HUES6 (cell line): ENCODE measurements at regions not wholly inside any gene's neighbourhood (a gene's known extent, or its start where the extent isn't known, plus 50 kb on each side); places are given as distances from the start of the nearest gene placed in this dataset.
A peak's percentile ranks its signal among the peaks of the same experiment; 100 is the strongest.

Experiments
- H3K27ac ChIP-seq: 2 replicates; pipeline ENCODE4 v1.7.0; 2013; ENCODE audit warnings: low read depth, mild to moderate bottlenecking, low read length, inconsistent platforms
- H3K27me3 ChIP-seq: 2 replicates; pipeline ENCODE4 v1.6.1; 2013; ENCODE audit warnings: low read length; ENCODE audit not compliant: control insufficient read depth, insufficient read depth
- H3K36me3 ChIP-seq: 2 replicates; pipeline ENCODE4 v1.6.1; 2013; ENCODE audit warnings: low read length; ENCODE audit not compliant: control insufficient read depth, insufficient read depth
- H3K4me1 ChIP-seq: 2 replicates; pipeline ENCODE4 v1.6.1; 2013; ENCODE audit warnings: low read length; ENCODE audit not compliant: control insufficient read depth, insufficient read depth
- H3K4me3 ChIP-seq: 2 replicates; pipeline ENCODE4 v1.5.1; 2013; ENCODE audit warnings: low read depth, low read length
- H3K9ac ChIP-seq: one replicate; pipeline ENCODE4 v1.6.1; 2013; ENCODE audit warnings: mild to moderate bottlenecking, low read length
- H3K9me3 ChIP-seq: 2 replicates; pipeline ENCODE4 v1.6.1; 2013; ENCODE audit warnings: low read depth, low read length; ENCODE audit not compliant: control insufficient read depth, insufficient read depth

GRCh38 chr12:115543269-115543668 lies 734.2 kb downstream of the MED13L start:
- Histone ChIP-seq H3K9ac (no peak overlapping the region), H3K36me3 (no peaks in the 10 kb centered on the region), H3K27me3 (no peaks in the 10 kb centered on the region), H3K4me3 (no peak overlapping the region), H3K4me1 (peaks cover 3% of the 10 kb centered on the region; the same call in 1 of the 2 replicates), H3K9me3 (peaks cover 15% of the 10 kb centered on the region; the same call in 1 of the 2 replicates), H3K27ac (no peak overlapping the region)

DNA sequence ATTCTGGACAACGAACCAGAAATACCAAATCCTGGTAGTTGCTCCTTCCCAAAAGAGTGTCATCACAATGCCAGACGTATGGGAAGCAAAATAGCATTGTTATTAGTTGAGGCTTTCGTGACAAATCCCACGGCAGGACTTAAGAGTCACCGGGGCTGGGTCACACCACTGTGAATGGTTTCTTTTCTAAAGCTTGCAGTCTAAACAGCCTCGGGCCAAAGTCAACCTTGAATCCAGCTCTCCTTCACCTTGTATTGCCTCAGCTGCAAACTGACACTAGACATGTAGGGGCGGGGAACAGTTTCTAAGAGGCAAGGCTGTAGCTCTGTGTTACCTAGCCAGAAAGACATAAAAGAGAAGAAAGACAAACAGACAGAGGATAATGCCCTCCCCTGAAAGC lies 734.8 kb downstream of the MED13L start:
- Histone ChIP-seq H3K4me1 (peaks cover 3% of the 10 kb centered on the region; the same call in 1 of the 2 replicates), H3K4me3 (no peak overlapping the region), H3K27me3 (no peaks in the 10 kb centered on the region), H3K9me3 (peaks cover 19% of the 10 kb centered on the region), H3K9ac (no peak overlapping the region), H3K27ac (no peak overlapping the region), H3K36me3 (no peaks in the 10 kb centered on the region)

DNA sequence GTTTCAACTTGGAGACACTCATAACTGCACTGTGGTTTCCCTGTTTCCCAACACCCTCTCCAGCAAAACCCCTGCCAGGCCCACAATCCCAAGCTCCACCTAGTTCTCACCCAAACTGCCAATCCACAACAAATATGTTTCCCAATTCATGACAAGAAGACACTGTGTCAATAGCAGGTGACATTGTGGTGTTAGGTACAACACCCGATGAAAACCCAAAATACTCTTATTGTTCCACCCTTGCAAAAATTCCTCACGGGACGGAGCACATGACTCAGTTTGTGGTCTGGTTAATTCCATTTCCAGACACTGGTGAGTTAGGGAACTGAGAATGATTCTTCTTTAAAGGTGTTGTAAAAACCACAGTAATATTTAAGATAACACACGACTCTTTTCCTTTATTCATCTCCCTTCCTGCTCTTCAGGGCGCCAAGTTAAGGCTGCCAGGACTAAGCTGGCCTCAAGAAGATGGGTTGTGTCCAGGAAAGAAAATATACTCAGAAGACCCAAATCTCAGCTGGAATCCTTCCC lies 735.5 kb downstream of the MED13L start:
- Histone ChIP-seq H3K4me1 (peaks cover 3% of the 10 kb centered on the region; the same call in 1 of the 2 replicates), H3K4me3 (no peak overlapping the region), H3K27me3 (no peaks in the 10 kb centered on the region), H3K36me3 (no peaks in the 10 kb centered on the region), H3K9me3 (peaks cover 21% of the 10 kb centered on the region), H3K9ac (no peak overlapping the region), H3K27ac (no peak overlapping the region)

- Histone ChIP-seq H3K4me1 (no peaks in the 10 kb centered on the region), H3K27ac (no peak overlapping the region), H3K27me3 (no peaks in the 10 kb centered on the region), H3K9ac (no peak overlapping the region), H3K4me3 (no peak overlapping the region), H3K36me3 (no peaks in the 10 kb centered on the region), H3K9me3 (no peaks in the 10 kb centered on the region)
Observed at GRCh38 chr12:115528466-115528865, 749.0 kb downstream of the MED13L start.

DNA sequence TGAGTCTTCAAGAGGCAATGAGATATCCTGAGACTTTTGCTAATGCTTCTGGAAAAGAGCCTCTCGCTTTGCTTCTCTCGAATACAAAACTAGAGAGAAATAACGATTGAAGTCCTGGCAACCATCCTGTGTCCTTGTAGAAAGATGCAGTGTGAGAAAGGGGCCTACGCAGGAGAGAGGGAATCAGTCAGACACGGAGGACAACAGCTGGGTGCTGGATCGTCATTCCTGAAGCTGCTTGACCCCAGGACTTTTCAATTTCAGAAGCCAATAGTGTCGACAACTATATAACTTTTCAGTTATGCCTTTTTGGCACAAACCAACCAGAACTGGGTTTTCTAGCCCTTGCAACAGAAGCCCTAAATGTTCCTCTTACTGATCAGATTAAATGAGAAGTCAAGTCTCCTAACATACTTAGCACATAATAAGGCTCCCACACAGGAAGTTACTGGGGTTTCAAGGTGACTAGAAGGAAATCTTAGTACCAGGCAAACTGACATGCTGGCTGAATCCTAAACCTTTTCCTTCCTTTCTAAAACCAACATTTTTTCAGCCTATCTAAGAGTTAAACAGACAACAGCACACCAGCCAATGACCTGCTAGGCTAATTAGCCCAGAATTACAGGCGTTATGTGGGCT lies 755.6 kb downstream of the MED13L start:
- H3K27ac ChIP-seq = no peak overlapping the region
- H3K27me3 ChIP-seq = no peaks in the 10 kb centered on the region
- peaks cover 17% of the 10 kb centered on the region for H3K9me3 ChIP-seq
- H3K36me3 ChIP-seq = no peaks in the 10 kb centered on the region
- H3K4me3 ChIP-seq = no peak overlapping the region
- H3K4me1 ChIP-seq = peaks cover 16% of the 10 kb centered on the region
- H3K9ac ChIP-seq = no peak overlapping the region

GRCh38 chr12:115519887-115520286 lies 757.6 kb downstream of the MED13L start:
- Histone ChIP-seq H3K4me1 (peaks cover 16% of the 10 kb centered on the region), H3K9me3 (peaks cover 25% of the 10 kb centered on the region), H3K27me3 (no peaks in the 10 kb centered on the region), H3K9ac (no peak overlapping the region), H3K36me3 (no peaks in the 10 kb centered on the region), H3K27ac (no peak overlapping the region), H3K4me3 (no peak overlapping the region)

DNA sequence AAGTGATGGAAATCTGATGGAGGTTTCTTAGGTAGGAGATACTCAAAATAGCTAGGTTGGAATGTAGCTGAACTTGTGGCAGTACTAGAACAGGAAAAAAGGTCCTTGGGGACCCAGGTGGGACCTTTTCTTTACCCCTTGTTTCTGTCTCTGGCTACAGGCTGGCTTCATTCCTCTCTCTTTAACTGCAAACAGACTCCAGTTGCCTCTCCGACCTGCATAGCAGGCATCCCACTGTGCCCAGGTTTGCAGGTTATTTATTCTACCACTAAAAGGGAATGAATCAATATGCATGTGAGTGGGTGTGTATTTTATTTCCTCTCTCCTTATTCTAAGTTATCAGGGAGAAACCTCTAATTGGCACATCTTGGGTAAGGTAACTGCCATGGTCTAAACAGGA lies 758.1 kb downstream of the MED13L start:
- H3K4me1 ChIP-seq = peaks cover 16% of the 10 kb centered on the region
- no peaks in the 10 kb centered on the region for H3K27me3 ChIP-seq
- no peak overlapping the region for H3K27ac ChIP-seq
- H3K9ac ChIP-seq = no peak overlapping the region
- peaks cover 31% of the 10 kb centered on the region for H3K9me3 ChIP-seq
- H3K4me3 ChIP-seq = no peak overlapping the region
- no peaks in the 10 kb centered on the region for H3K36me3 ChIP-seq

GRCh38 chr12:115517913-115518312 lies 759.6 kb downstream of the MED13L start:
- no peak overlapping the region for H3K27ac ChIP-seq
- H3K9ac ChIP-seq = no peak overlapping the region
- peaks cover 43% of the 10 kb centered on the region for H3K9me3 ChIP-seq
- H3K4me3 ChIP-seq = no peak overlapping the region
- H3K36me3 ChIP-seq = no peaks in the 10 kb centered on the region
- H3K27me3 ChIP-seq = no peaks in the 10 kb centered on the region
- H3K4me1 ChIP-seq = peaks cover 16% of the 10 kb centered on the region

GRCh38 chr12:115511986-115512711 lies 765.3 kb downstream of the MED13L start:
- Histone ChIP-seq H3K9me3 (peaks cover 33% of the 10 kb centered on the region; the same call in 1 of the 2 replicates), H3K4me1 (peaks cover 35% of the 10 kb centered on the region), H3K36me3 (no peaks in the 10 kb centered on the region)

DNA sequence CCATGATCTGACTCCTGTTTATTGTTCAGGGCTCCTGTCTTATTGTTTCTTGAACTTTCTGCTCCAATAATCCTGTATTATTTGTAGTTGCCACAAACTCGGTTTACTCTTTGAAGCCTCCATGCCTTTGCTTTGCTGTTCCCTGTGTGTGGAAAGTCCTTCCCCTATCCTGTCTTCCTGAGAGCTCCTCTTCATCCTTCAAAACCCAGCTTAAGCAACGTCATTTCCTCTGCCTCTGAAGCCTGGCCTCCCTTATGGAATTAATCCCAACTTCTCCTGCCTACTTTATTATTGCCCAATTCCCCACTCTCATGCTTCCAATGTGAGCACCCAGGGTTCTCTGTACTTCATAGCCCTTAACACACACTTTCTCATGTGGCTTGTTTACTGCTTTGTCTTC lies 766.2 kb downstream of the MED13L start:
- peaks cover 26% of the 10 kb centered on the region; the same call in 1 of the 2 replicates for H3K9me3 ChIP-seq
- H3K4me1 ChIP-seq = peaks cover 43% of the 10 kb centered on the region
- H3K9ac ChIP-seq = no peak overlapping the region
- no peak overlapping the region; the same call in 1 of the 2 replicates for H3K27ac ChIP-seq
- H3K27me3 ChIP-seq = peaks cover 14% of the 10 kb centered on the region
- H3K36me3 ChIP-seq = no peaks in the 10 kb centered on the region
- H3K4me3 ChIP-seq = no peak overlapping the region

More at GRCh38 chr12:115511986-115512711, 765.3 kb downstream of the MED13L start:
- Histone ChIP-seq H3K9ac (no peak overlapping the region), H3K27ac (no peak overlapping the region; the same call in 1 of the 2 replicates), H3K4me3 (no peak overlapping the region), H3K27me3 (peaks cover 14% of the 10 kb centered on the region)

- peak overlapping the region; percentile 65 for H3K9ac ChIP-seq
- H3K4me1 ChIP-seq = peaks cover 57% of the 10 kb centered on the region
- H3K36me3 ChIP-seq = no peaks in the 10 kb centered on the region
- H3K9me3 ChIP-seq = peaks cover 14% of the 10 kb centered on the region; the same call in 1 of the 2 replicates
- no peak overlapping the region for H3K4me3 ChIP-seq
- H3K27me3 ChIP-seq = peaks cover 14% of the 10 kb centered on the region
- peak overlapping the region; percentile 58; the same call in 1 of the 2 replicates for H3K27ac ChIP-seq
Observed at GRCh38 chr12:115508990-115509389, 768.5 kb downstream of the MED13L start.
